ENCODE measurements at regions not wholly inside any gene's neighbourhood (a gene's known extent, or its start where the extent isn't known, plus 50 kb on each side); places are given as distances from the start of the nearest gene placed in this dataset.
"Not testable (repeated sequence)": the region's sequence is repeated elsewhere in the genome, so short reads cannot be mapped to it uniquely, and the experiment has no call there.

DNA sequence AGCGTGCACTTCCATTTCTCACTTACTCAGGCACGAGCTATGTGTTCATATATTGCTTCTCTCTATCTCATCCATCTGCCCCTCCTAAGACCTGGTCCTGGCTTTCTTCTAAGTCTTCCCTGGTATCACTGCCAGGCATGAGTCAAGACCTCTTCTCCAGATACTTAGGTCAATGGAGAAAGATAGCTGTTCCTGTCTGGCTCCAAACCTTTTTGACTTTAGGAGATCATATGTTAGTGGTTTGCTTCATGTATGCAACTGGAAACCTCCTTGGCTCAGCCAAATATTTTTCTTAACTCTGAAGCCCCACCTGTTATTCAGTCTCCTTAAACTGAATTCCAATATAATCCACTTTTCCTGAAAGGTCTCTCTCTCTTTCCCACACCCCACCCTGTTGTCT is 211.6 kb upstream of the PTBP2 start:
- no peak for DNase-seq (ENCODE audit: low spot score)

DNA sequence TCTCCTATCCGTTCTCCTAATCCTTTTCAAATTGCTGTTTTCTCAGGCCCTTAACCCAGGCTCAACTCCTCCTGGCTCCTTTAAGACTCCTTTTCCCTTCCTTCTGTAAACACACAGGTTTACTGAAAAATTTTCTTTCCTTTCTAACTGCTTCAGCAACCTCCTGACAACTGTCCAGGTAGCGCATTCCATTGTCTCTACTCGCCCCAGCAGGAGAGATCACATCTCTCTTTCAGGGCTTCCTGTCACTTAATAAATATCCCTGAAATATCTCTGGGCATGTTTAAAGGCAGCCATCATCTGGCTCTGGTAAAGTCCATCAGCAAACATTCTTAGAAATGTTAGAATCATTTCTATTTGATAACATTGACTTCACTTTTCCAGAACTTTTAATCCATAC is 211.2 kb upstream of the PTBP2 start:
- DNase-seq (ENCODE audit: low spot score), result no peak

DNA sequence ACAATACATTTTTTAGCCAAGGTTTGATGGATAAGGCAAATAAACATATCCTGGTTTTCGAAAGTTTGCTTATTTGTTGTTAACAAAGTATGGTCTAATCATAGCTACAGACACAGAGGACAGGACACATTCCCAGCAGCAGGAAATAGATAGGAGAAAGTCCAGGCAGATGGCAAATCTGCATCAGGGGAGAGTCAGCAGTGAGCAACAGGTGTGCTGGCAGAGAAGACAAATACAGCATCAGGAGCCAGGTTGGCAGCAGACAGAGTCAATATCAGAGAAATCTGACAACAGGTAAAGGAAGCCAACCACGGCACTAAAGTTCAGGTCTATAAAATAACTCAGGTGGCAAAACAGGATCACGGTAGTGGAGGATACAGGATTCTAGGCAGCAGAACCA is 210.7 kb upstream of the PTBP2 start:
- DNase-seq (ENCODE audit: low spot score), result no peak

DNA sequence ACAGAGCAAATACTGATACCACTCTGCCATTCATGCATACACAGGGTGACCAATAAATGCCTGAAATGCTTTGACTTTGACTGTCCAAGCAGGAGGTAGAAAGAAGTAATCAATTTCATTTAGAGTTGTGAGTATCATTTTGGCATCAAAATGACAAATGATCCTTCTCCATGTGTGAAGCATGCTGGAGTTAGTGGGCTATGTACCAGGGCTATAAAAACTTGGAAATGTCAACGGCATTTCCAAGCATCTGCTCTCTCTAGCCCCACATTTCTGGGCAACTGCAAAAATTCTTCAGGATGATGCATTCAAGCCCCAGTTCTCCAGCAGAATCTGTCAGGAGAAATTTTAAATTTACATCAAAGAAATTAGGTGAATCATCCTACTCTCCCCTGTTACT is 208.4 kb upstream of the PTBP2 start:
- peak; percentile 30 for DNase-seq (ENCODE audit: low spot score)

DNA sequence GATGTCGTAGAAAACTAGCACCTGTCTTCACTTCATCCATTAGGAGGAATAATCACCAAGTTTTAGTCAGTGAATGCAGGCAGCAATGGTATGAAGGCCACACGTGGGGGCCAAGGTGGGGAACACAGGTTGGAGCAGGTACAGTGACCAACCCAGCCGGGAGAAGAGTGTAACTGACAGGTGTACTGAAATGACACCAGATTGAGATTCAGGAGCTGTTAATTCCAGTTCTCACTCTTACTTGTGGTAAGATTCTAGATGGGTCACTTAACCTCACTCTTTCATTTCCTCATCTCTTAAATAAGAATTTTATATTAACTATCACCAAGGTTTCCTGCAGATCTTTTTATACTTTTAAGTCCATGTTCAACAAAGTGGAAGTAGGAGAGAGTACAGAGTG is 206.2 kb upstream of the PTBP2 start:
- DNase-seq (ENCODE audit: low spot score), result no peak

DNA sequence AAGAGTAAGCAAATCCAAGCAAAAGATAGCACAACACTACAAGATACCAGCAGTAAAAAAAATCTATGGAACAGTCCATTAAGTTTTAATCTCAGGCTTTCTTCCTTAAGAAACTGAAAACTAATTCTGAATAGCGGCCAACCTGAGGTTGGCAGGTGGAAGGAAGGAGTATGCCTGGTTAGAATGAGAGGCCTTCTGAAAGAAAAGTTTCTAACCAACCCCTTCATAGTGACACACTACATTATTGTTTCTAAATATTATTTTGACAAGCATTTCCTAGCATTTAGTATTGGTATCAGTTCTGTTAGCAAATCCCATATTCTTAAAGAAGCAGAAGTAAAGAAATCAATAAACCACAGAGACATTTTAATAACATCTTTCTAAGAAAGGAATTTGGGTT is 205.7 kb upstream of the PTBP2 start:
- no peak for DNase-seq (ENCODE audit: low spot score)

DNA sequence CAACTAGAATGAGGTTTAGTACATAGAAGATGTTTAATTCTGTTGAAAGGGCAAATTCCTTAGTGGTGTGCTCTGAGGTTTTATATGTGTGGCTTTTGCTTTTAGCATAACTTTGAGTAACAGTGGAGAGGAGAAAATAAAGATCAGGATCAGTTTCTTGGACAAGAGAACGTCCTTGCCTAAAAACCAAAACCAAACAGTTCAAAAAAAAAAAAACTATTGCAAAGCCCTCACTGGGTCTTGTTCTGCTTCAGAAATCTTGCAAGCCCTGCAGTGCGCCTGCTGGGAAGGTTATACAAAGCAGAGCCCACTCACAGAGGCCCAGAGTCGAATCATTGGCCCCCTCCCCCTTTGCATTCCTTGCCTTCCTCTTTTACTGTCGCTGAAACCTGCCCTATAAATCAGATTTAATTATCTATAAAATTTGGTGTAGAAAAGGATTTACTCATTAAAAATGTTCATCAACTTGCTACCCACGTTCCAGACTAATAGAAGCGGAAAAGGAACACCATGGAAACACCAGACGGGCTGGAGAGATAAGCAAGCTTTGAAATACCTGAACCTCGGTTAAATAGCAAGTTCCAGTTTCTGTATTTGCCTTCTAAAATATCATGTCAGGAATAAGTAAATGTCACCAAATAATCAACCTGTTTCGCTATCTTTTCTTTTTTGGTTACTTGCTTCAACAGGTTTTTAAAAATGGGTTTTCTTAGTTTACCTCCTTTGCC is 201.6 kb upstream of the PTBP2 start:
- DNase-seq (ENCODE audit: low spot score), result no peak

DNA sequence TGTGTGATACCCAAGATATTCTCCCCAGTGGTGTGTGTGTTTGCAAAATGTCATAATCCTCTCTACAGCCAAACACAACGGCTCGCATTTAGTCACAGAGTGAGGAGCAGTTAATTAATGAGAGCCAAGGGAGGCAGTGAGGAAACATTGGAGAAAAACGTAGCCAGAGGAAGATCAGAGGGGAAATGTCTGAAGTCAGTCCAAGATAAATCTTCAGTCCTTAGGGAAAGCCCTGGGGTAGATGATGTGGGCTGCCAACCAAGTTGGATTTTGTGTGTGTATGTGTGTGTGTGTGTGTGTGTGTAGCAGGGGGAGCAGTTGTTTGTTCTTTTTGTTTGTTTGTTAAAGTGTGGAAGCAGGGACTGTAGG is 201.0 kb upstream of the PTBP2 start:
- peak; percentile 14 for DNase-seq (ENCODE audit: low spot score)

DNA sequence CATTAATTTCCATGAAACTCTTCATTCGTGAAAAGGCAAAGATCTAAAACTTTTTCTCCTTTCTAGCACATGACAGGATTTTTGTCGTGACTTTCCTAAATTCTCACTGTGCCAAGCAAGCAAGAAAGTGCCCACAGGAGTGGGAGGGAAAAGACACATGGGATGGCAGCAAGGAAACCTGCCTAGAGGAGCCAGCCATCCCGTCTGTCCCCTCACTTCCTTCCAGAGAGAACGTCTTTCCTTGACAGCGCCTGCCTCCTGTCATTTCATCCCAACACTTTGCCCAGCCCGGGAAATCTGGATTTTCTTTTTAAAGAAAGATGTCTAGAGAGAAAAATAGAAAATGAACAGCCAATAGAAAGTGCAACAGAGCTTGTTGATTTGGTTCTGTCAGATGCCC is 200.6 kb upstream of the PTBP2 start:
- no peak for DNase-seq (ENCODE audit: low spot score)

DNA sequence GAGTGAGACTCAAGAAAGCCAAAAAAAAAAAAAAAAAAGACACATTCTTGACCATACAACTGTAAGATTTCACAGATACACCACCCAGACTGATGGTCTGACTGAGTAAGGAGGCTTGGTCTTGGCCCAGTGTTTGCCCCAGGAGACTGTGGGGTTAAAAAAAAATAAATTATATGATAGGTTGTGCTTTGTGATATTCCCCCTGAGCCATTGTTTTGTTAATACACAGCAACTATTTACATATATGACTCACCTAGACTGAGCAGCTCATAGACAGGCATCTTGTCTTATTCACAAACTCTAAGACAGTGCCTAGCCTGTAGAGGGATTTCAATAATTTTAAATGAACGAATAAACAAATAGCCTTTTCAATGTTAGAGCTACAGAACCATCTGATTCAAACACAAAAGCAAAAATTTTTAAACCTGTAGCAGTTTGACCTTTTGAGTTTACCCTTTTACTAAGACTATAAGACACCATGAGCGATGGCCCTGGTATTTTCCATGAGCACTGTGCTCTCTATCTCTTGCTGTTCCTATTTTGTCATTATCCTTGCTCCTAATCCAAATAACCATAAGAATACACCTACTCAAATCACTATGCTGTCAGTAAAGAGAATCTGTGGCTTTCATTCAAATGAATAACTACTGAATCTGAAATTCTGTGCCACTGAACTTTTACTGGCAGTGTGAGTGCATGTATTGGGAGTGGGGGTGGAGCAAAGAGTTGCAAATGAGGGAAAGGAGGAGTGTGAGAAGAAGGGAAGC is 199.4 kb upstream of the PTBP2 start:
- no peak for DNase-seq (ENCODE audit: low spot score)

DNA sequence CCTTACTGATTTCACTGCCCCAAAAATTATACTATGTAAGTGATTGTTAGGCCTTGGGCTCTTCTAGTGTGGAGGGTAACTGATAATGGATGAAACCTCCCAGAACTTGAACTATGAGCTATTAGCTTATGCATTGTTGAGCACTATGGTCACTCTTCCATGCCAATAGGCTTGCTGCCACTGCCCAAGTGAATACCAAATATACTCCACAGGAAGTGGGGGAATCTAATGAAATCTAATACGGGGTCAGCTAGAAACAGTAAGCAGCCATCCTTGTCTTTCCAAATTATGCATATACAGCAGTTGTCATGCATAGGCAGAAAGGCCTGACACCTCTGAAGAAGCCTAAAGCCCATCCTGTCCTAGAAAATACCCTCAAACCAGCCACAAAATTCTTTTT is 198.7 kb upstream of the PTBP2 start:
- no peak for DNase-seq (ENCODE audit: low spot score)

DNA sequence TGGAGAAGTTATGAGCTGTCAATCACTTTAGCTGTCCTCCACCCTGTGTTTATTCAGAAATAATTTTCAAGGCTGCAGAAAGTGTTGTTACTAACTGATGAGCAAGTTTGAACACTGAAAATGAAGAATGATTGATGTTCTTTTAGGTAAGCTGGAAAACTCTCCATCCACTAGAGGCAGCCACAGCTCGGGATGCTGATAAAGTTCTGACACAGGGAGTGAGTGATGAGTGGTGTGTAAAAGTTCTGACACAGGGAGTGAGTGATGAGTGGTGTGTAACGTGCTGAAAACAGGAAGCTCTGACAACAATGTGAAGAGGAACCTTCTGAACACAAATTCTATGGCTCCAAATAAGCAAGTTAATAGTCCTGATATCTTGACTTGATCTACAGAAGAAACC is 197.5 kb upstream of the PTBP2 start:
- DNase-seq (ENCODE audit: low spot score), result no peak

DNA sequence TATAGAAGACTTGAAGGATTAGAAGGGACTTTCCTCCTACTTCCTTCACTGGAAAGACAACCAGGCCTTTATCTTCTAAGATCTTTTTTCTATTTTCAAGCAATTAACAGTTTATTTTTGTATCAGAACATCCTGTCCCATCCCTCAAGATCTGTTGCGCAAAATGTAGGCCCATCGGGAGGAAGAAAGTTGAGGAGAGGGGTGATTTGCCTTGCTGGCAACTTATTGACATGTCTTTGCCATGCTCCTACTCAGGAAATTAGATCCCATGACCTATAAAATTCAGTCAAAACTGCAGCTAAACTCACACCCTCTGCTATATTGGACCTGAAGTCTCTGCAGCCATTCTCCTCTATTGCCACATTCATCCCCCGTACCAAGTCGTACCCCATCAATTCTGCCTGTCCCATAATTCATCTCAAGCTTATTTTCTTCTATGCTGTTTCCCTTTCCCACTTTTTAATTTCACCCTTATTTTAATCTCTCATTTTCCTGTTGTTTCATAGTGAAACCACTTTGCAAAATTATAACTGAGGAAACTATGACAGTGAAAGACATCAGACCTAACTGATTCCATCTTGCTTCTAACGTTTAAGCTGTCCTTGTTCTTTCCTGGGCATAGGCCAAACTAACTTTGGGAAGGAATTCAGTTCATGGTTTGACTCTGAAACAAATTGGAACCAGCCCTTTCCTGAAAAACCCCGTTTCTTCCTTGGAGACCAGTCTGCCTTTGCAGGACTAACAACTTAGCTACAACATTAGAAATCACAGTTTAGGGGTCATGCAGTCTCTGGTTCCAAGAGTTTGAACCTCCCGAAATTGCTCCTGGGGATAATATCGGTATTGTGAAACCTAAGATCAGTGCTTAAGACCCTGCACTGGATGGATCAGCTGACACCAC is 195.7 kb upstream of the PTBP2 start:
- DNase-seq (ENCODE audit: low spot score), result no peak

DNA sequence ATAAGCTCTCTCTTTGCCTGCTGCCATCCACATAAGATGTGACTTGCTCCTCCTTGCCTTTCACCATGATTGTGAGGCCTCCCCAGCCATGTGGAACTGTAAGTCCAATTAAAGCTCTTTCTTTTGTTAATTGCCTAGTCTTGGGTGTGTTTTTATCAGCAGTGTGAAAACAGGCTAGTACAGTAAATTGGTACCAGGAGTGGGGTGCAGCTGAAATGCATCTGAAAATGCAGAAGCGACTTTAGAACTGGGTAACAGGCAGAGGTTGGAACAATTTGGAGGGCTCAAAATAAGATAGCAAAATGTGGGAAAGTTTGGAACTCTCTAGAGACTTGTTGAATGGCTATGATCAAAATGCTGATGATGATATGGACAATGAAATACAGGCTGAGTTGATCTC is 192.9 kb upstream of the PTBP2 start:
- not testable (repeated sequence) for DNase-seq (ENCODE audit: low spot score)

DNA sequence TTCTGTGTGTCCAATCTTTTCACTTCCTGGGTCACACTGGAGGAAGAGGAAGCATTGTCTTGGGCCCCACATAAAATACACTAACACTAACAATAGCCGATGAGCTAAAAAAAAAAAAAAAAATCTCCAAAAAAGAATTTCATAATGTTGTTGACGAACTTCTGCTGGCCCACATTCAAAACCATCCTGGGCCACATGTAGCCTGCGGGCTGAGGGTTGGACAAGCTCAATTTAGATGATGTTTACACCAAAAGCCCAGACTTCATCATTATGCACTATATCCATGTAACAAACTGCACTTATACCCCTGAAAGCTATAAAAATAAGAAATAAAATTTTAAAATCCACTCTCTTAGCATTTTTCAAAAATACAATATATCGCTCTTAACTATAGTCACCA is 187.8 kb upstream of the PTBP2 start:
- DNase-seq (ENCODE audit: low spot score), result no peak

DNA sequence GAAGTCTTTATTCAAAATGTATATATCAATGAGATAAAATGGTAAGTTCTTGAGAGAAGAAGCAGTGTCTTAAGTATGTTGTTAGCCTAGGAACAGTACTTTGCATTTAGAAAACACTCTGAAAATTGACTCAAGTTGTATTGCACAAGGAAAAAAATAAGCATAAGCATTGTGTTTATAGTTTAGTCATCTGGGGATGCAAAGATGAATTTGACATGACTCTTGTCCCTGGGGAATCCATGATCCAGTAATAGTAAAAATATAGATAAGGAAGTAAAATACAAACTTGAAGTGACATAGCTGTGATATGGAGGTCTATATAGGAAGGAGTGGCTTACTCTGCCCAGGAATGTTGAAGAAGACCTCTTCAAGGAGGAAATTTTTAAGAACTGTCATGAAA is 185.0 kb upstream of the PTBP2 start:
- no peak for DNase-seq (ENCODE audit: low spot score)

DNA sequence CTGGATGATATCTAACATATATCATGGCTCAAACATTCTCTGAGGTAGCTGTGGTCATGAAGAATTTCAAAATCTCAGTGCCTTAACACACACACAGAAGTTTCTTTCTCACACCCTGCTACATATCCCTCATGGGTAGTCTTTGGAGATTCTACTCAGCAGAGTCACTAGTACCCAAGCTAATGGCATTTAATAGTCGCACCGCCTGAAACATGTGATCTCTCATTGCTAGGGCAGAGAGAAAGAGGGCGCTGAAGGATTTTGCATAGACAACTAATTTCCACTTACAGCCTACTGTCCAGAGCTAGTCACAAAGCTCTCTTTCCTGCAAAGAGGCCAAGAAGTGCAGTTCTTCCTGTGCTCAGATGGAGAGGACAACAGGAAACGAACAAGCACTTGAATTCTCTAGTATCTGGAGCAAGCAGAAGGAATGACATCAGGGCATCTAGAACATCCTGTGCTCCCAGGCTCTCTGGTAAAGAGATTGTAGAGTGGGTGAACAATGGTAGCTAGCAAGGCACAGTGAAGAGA is 183.4 kb upstream of the PTBP2 start:
- DNase-seq (ENCODE audit: low spot score), result peak; percentile 33

DNA sequence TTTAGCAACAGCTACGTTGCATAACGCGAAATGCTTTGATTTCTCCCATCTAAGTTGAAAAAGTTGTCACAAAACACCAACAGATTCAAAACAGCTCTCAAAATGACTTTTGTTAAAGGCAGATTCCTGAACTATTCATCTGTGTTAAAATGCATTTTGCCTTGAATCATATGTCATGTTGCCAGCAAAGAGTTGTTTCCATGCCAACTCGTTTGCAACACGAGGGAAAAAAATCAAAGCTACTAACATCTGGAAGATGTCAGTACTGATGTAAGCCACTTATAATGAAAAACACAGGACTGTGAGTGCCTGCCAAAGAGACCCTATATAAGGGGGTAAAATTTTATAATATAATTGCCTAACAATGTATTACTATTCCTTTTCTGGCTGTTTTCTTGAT is 182.7 kb upstream of the PTBP2 start:
- DNase-seq (ENCODE audit: low spot score), result peak; percentile 58

DNA sequence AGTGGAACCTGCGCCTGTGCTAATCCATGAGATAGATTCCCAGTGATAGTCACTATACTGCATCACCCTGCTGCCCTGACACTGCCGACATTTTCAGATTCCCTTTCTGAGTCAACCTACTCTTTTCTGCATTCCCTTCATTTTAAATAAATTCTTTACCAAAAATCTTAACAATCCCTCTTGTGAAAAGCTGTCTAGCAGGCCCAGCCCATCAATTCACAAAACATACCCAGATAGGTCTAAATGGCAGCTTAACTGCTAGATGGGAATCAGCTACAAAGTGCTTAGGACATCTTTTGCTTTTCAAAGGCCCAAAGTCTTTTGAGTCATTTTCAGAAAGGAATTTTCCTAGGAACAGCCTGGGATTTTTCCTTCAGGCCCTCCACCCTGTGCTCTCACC is 180.1 kb upstream of the PTBP2 start:
- DNase-seq (ENCODE audit: low spot score), result no peak

DNA sequence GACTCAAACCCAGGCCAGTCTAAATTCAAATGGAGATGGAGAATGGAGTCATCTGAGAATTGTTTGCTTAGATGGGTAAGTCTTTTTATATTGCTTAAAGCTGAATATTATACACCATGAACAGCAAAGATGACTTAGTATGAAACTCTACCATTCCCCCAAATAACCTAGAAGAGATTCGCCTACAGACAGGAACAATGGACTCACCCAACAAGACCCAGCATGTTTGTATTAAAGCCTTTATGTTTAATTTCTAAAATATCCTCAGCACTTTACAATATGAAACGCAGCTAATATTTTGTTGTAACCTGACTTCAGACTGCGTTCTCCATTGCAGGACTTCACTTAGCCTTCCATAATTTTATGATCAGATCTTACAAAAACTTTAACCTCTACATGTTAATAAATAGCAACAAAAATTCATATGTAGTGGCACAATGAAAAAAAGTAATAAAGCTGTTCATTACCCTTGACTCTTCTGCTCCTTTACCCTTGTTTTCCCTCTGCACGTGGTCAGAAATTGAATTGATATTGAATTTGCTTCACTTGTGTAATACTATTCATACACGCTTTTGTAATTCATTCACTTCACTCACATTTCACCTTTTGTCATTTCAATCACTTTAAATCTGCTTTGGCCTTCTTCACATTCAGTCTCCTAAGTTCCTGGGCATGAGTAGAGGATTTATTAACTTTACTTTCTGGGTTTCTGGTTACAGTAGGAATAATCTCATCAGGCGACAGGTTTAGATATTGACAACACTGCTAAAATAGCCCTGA is 177.3 kb upstream of the PTBP2 start:
- DNase-seq (ENCODE audit: low spot score), result no peak

DNA sequence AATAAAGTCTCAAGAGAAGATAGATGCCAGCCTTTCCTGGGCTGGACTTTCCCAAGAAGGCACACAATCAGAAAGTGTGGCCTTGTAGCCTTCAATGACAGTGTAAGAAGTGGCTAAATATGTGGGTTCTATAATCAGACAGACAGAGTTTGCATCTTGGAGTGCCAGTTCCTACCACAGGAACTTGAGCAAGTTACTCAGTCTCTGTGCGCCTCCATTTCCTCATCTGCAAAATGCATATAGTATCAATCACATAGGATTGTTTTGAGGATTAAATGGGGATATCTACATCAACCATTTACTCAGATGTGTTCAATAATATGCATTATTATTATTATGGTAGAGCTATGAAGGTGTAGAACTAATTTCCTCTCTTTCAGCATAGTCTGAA is 176.8 kb upstream of the PTBP2 start:
- DNase-seq (ENCODE audit: low spot score), result no peak

Measured in GM03348 (cell line).